ENCODE measurements at regions not wholly inside any gene's neighbourhood (a gene's known extent, or its start where the extent isn't known, plus 50 kb on each side); places are given as distances from the start of the nearest gene placed in this dataset.

DNA sequence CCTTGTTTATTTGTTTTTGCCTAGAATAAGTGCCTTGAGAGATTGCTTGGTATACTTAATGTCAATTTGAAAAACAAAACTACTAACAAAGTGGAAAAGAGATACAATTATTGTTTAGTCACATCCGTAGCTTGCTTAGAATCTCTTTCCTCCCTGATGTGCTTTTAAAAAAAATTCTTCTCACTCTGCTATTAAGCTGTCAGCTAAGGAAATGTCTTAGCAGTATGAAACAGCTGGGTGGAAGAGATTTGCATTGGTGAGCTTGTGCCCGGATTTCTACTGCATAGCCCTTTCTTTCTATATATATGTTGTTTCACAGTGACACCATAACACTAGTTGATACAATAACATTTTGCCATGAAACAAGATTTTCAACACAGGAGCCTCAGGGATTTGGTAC lies 229.4 kb upstream of the RGS6 start:
- TF ChIP-seq POLR2AphosphoS5 (IDR thresholded peaks at IDR 0.05) (no peak), EP300 (IDR thresholded peaks at IDR 0.05) (no peak)
- TF ChIP-seq, protein P1, sequence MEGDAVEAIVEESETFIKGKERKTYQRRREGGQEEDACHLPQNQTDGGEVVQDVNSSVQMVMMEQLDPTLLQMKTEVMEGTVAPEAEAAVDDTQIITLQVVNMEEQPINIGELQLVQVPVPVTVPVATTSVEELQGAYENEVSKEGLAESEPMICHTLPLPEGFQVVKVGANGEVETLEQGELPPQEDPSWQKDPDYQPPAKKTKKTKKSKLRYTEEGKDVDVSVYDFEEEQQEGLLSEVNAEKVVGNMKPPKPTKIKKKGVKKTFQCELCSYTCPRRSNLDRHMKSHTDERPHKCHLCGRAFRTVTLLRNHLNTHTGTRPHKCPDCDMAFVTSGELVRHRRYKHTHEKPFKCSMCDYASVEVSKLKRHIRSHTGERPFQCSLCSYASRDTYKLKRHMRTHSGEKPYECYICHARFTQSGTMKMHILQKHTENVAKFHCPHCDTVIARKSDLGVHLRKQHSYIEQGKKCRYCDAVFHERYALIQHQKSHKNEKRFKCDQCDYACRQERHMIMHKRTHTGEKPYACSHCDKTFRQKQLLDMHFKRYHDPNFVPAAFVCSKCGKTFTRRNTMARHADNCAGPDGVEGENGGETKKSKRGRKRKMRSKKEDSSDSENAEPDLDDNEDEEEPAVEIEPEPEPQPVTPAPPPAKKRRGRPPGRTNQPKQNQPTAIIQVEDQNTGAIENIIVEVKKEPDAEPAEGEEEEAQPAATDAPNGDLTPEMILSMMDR (IDR thresholded peaks at IDR 0.05), result no peak
- Histone ChIP-seq H3K27ac (replicated peaks in 1 of 4) (no peak overlapping the region), H3K27me3 (no peaks in the 10 kb centered on the region), H3K9me3 (no peaks in the 10 kb centered on the region), H3K4me3 (no peak overlapping the region), H3K4me1 (peaks cover 0 to 23% (median 11%) of the 10 kb centered on the region in 4 donors), H3K36me3 (peaks cover 0 to 19% (median 6%) of the 10 kb centered on the region in 4 donors)
- WGBS, result 48% methylated on average over 2 of the region's 2 CpGs
- intact Hi-C loops (cut with DNase I), result no loop called here
- DNase-seq (ENCODE audit: extremely low spot score), result no peak

DNA sequence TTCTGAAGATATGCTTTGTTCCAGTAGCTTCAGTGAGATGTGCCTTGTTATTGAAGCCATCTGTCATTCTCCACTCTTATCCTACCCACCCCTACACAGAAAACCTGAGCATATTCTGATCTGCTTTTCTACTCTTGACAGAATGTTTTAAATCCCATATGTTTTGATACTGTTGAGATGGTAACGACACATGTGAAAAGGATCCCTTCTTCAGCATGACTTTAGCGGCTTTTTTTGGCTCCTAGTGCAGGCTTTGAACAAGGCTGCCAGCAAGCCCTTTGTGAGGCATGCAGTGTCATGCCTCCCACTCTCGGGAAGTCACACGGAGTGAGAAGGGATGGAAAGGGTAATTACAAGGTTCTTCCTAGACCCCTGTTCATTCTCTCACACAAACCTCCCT lies 228.8 kb upstream of the RGS6 start:
- TF ChIP-seq, protein P1 (IDR thresholded peaks at IDR 0.05), result no peak
- TF ChIP-seq EP300 (IDR thresholded peaks at IDR 0.05) (no peak), POLR2A (IDR thresholded peaks at IDR 0.05; ENCODE audit: low read depth) (no peak), POLR2AphosphoS5 (IDR thresholded peaks at IDR 0.05) (no peak)
- Histone ChIP-seq H3K27me3 (no peaks in the 10 kb centered on the region), H3K27ac (replicated peaks in 1 of 4) (no peak overlapping the region), H3K36me3 (peaks cover 0 to 19% (median 6%) of the 10 kb centered on the region in 4 donors), H3K9me3 (no peaks in the 10 kb centered on the region), H3K4me1 (peaks cover 0 to 23% (median 11%) of the 10 kb centered on the region in 4 donors), H3K4me3 (no peak overlapping the region)
- no peak for DNase-seq (ENCODE audit: extremely low spot score)
- WGBS, result 39% methylated on average over 4 of the region's 4 CpGs
- intact Hi-C loops (cut with DNase I), result no loop called here

DNA sequence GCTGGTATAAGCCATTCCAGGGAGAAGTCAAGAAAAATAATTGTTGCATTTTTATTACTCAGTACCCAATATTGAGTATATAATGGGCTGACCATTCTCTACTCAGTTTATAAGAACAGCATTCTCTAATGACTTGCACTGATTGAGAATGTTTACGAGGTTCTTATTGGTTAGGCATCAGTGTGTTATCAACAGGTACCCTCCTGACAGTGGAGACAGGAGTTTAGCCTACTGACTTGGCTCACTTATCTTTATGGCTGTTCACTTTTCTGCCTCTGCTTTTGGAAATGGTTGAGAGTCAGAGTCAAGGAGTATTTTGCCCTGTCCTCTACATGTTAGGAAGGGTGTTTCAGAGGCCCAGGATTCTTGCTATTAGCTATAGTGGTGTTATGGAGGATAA lies 228.0 kb upstream of the RGS6 start:
- TF ChIP-seq EP300 (IDR thresholded peaks at IDR 0.05), result no peak
- TF ChIP-seq, protein P1 (IDR thresholded peaks at IDR 0.05), result no peak
- no peak for TF ChIP-seq POLR2A (IDR thresholded peaks at IDR 0.05; ENCODE audit: low read depth)
- no peak for TF ChIP-seq POLR2AphosphoS5 (IDR thresholded peaks at IDR 0.05)
- 88% methylated on average over 1 of the region's 1 CpG for WGBS

DNA sequence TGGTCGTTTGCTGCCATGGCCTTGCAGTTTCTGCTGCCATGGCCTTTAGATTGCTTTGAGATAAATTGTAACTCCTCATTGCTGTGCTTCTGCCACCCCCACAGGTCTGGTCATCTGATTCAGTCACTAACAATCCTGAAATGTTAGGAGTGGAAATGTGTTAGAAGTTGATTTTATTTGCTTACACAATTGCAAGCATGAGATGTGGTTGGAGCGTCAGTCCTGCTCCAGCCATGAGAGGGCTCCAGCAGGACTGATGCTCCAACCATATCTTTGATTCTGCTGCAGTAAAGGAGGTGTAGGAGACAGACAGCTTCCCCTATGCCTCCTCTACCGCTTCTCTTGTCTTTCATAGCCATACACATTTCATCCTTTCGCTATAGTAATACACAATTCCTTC lies 226.8 kb upstream of the RGS6 start:
- Histone ChIP-seq H3K36me3 (peaks cover 0 to 26% (median 10%) of the 10 kb centered on the region in 4 donors), H3K4me1 (peaks cover 0 to 33% (median 14%) of the 10 kb centered on the region in 4 donors), H3K27me3 (no peaks in the 10 kb centered on the region), H3K9me3 (no peaks in the 10 kb centered on the region), H3K27ac (replicated peaks in 1 of 4) (no peak overlapping the region), H3K4me3 (no peak overlapping the region)
- DNase-seq (ENCODE audit: extremely low spot score), result no peak
- intact Hi-C loops (cut with DNase I), result no loop called here
- WGBS, result 89% methylated on average over 4 of the region's 4 CpGs
- TF ChIP-seq POLR2A (IDR thresholded peaks at IDR 0.05; ENCODE audit: low read depth) (no peak), POLR2AphosphoS5 (IDR thresholded peaks at IDR 0.05) (no peak), EP300 (IDR thresholded peaks at IDR 0.05) (no peak)
- TF ChIP-seq, protein P1 (IDR thresholded peaks at IDR 0.05), result no peak

More for the DNA sequence above, 228.0 kb upstream of the RGS6 start:
- Histone ChIP-seq H3K4me3 (no peak overlapping the region), H3K27ac (replicated peaks in 1 of 4) (no peak overlapping the region), H3K4me1 (peaks cover 0 to 24% (median 11%) of the 10 kb centered on the region in 4 donors), H3K9me3 (no peaks in the 10 kb centered on the region), H3K27me3 (no peaks in the 10 kb centered on the region), H3K36me3 (peaks cover 0 to 21% (median 7%) of the 10 kb centered on the region in 4 donors)
- DNase-seq (ENCODE audit: extremely low spot score), result no peak
- intact Hi-C loops (cut with DNase I), result no loop called here

DNA sequence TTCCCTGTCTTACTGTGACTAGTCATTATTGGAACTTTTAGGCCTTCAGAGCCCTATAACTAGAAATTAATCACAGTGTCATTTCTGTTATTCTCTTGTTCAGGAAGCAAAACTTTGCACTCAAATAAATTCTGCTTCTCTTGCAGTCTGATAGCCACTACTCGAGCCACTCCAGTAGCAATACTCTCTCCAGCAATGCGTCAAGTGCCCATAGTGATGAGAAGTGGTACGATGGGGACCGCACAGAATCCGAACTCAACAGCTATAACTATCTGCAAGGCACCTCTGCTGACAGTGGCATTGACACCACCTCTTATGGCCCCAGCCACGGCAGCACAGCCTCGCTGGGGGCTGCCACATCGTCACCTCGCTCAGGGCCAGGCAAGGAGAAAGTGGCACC lies 223.2 kb upstream of the RGS6 start:
- no peaks in the 10 kb centered on the region for H3K9me3 ChIP-seq
- no peak overlapping the region for H3K27ac ChIP-seq (replicated peaks in 1 of 4)
- H3K4me1 ChIP-seq, result peaks cover 0 to 31% (median 21%) of the 10 kb centered on the region in 4 donors
- H3K4me3 ChIP-seq, result no peak overlapping the region
- peaks cover 0 to 26% (median 10%) of the 10 kb centered on the region in 4 donors for H3K36me3 ChIP-seq
- DNase-seq (ENCODE audit: extremely low spot score), result no peak
- WGBS, result 96% methylated on average over 8 of the region's 9 CpGs
- TF ChIP-seq EP300 (IDR thresholded peaks at IDR 0.05), result no peak
- TF ChIP-seq, protein P1 (IDR thresholded peaks at IDR 0.05), result no peak
- no peak for TF ChIP-seq POLR2A (IDR thresholded peaks at IDR 0.05; ENCODE audit: low read depth)
- no peak for TF ChIP-seq POLR2AphosphoS5 (IDR thresholded peaks at IDR 0.05)
- H3K27me3 ChIP-seq, result no peaks in the 10 kb centered on the region
- intact Hi-C loops (cut with DNase I), result no loop called here

All from esophagus muscularis mucosa (tissue), 4 donors.